Activated naive CD8-positive, alpha-beta T cell (primary cell): ENCODE measurements at regions not wholly inside any gene's neighbourhood (a gene's known extent, or its start where the extent isn't known, plus 50 kb on each side); places are given as distances from the start of the nearest gene placed in this dataset.
"Not testable (repeated sequence)": the region's sequence is repeated elsewhere in the genome, so short reads cannot be mapped to it uniquely, and the experiment has no call there.

Experiments used
- H3K27ac Mint-ChIP-seq: one replicate; pipeline ENCODE4 v1.8.0; 2021; ENCODE audit warnings: mixed read lengths
- H3K27me3 Mint-ChIP-seq: one replicate; pipeline ENCODE4 v1.8.0; 2021; ENCODE audit warnings: mixed read lengths
- H3K36me3 Mint-ChIP-seq: one replicate; pipeline ENCODE4 v1.8.0; 2021; ENCODE audit warnings: mixed read lengths
- H3K4me1 Mint-ChIP-seq: one replicate; pipeline ENCODE4 v1.8.0; 2021; ENCODE audit warnings: low read depth, mixed read lengths
- H3K4me3 Mint-ChIP-seq: one replicate; pipeline ENCODE4 v1.8.0; 2021; ENCODE audit warnings: mild to moderate bottlenecking, mixed read lengths
- H3K9me3 Mint-ChIP-seq: one replicate; pipeline ENCODE4 v1.8.0; 2021; ENCODE audit warnings: low read depth, mixed read lengths

DNA sequence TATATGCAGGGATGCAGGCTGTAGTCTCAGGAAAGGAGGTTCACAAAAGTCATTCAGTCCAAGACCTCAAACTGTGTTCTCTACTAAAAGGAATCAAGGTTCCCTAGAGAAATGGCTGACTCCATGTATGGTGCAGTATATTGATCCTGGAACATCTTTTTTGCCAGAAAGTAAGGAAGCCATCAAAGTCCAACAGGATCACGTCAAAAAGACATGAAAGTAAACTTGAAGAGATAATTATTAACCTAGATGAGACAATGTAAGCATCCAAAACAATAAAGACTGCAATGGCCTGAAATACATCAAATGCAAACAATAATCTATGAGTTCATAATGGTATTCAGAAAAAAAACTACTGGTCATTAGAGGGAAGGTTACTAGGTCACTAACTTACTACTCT is 115.6 kb upstream of the FABP2 start:
- H3K4me3 Mint-ChIP-seq, H3K36me3 Mint-ChIP-seq, H3K27me3 Mint-ChIP-seq, H3K4me1 Mint-ChIP-seq, H3K27ac Mint-ChIP-seq, H3K9me3 Mint-ChIP-seq: not testable (repeated sequence)

DNA sequence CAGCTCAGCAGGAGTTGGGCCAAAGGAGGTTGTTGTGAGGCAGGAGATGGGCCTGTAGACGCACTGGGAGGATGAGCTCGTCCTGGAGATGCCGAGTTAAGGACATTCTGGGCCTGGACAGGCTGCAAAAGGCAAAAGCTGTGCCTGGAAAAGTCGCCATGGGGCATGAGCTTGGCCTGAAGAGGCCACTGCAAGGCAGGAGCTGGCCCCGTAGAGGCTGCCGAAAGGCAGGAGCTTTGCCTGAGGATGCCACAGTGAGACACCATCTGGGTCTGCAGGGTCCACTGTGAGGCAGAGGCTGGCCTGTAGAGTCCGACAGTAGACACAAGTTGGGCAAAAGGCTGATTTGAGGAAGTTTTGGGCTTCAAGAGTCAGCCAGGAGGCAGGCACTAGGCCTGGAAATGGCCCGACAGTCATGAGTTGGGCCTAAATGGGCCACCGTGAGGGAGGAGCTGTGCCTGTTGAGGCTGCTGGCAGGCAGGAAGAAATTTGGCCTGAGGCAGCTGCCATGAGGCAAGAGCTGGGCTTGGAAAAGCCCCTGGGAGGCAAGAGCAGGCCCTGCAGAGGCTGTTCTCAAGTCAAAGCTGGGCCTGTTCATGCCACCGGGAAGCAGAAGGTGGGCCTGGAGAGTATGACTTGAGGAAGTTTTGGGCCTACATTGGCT is 86.8 kb upstream of the FABP2 start:
- not testable (repeated sequence) for H3K9me3 Mint-ChIP-seq, H3K4me1 Mint-ChIP-seq, H3K27ac Mint-ChIP-seq, H3K36me3 Mint-ChIP-seq, H3K27me3 Mint-ChIP-seq, H3K4me3 Mint-ChIP-seq

DNA sequence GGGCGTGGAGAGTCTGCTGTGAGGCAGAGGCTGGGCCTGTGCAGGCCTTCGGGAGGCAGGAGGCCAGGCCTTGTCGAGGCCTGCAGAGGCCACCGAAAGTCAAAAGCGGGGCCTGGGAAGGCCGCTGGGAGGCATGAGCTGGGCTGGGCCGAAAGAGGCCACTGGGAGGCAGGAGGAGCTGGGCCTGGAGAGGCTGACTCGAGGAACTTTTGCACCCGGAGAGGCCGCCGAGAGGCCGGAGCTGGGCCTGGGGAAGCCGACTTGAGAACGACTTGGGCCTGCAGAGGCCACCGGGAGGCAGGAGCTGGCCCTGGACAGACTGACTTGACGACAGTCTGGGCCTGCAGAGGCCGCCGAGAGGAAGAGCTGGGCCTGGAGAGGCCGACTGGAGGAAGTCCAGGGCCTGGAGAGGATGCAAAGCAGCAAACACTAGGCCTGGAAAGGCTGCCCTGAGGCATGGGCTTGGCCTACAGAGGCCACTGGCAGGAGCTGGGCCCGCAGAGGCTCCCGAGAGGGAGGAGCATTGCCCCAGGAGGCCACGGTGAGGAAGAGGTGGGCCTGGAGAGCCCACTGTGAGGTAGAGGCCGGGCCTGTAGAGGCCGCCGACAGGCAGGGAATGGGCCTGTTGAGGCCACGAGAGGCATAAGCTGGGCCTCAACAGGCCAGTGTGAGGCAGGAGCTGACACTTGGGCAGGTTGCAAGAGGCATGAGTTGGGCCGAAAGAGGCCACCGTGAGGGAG is 85.0 kb upstream of the FABP2 start:
- H3K4me1 Mint-ChIP-seq, H3K9me3 Mint-ChIP-seq, H3K27ac Mint-ChIP-seq, H3K36me3 Mint-ChIP-seq, H3K4me3 Mint-ChIP-seq, H3K27me3 Mint-ChIP-seq: not testable (repeated sequence)

DNA sequence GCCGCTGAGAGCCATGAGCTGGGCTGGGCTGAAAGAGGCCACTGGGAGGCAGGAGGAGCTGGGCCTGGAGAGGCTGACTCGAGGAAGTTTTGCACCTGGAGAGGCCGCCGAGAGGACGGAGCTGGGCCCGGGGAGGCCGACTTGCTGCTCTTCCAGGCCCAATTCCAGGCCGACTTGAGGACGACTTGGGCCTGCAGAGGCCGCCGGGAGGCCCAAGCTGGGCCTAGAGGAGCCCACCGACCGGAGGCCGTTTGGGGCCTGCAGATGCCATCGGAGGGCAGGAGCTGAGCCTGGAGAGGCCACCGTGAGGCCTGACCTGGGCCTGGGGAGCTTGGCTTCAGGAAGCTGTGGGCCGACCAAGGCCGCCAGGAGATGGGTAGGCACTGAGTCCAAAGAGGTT is 84.1 kb upstream of the FABP2 start:
- H3K27me3 Mint-ChIP-seq, H3K9me3 Mint-ChIP-seq, H3K4me1 Mint-ChIP-seq, H3K36me3 Mint-ChIP-seq, H3K4me3 Mint-ChIP-seq, H3K27ac Mint-ChIP-seq: not testable (repeated sequence)

DNA sequence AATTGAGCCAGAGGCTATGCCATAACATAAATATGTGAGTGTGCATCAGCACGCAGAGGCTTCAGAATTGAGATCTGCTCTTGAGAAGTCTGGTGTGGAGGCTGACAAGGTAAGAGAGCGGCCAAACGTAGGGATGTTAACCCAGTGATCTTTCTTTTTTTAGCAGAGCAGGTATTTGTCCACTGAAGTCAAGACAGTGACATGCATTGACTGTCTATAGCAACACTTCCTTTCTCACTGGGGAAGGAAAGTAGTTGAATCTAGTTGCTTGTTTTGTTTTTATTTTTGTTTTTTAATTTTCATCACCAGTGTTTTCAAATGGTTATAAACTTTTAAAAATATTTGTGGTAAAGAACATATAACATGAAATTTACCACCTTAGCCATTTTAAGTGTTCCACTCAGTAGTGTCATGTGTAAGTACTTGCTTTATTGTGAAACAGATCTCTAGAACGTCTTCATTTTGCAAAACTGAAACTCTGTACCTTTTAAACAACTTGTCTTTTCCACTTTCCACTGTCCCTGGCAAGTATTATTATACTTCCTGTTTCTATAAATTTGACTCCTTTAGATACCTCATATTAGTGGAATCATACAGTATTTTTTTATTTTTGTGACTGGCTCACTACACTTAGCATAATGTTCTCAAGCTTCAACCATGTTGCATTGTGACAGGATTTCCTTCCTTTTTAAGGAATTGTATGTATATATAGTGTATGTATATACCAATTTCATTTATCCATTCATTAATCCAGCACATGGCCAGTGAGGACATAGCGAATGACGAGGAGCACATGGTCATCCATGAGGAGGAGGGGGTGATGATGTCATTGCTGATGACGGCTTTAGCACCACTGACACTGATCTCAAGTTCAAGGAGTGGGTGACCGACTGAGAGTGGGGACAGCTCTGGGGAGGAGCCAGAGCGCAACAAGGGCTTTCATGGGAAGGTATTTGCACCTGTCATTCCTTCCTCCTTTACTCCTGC is 80.7 kb upstream of the FABP2 start:
- H3K4me3 Mint-ChIP-seq, H3K27ac Mint-ChIP-seq, H3K9me3 Mint-ChIP-seq, H3K4me1 Mint-ChIP-seq, H3K27me3 Mint-ChIP-seq, H3K36me3 Mint-ChIP-seq: not testable (repeated sequence)

DNA sequence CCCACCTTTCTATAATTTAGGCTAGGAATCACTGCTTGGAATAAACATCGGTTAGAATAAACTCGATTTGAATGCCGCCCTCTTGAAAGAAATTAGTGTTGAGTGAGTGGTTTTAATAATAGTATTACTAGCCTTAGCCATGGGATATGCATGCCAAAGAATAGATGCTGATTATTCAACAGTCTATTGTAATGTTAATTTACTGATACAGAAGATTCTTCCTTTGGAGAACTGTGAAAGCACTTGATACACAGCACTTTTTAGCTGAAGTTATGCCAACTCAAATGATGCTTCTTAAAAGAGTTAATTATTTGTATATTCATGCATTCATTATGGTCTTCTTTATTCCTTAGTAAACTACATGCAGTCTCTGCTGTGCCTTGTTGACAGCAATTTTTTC is 73.8 kb upstream of the FABP2 start:
- H3K4me3 Mint-ChIP-seq, H3K36me3 Mint-ChIP-seq, H3K27me3 Mint-ChIP-seq, H3K27ac Mint-ChIP-seq, H3K9me3 Mint-ChIP-seq, H3K4me1 Mint-ChIP-seq: not testable (repeated sequence)

DNA sequence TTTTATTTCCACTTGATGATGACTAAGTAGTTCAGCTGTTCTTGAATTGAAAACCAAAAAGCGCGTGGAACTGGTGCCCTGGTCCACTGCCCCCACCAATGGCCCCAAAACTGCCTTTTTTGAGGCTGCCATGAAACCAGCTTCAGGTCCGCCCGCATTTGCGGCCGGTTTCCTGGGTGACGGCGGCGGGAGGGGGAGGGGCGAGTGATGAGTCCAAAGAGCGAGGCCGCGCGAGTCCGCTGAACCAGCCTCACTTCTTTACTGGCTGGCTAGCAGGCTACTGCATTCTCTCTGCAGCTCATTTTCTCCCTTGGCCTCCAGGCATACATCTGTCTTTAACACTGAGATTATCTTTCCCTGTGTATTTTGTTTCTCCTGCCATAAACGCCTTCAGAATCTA is 72.9 kb upstream of the FABP2 start:
- Mint-ChIP-seq H3K27me3 (no peaks in the 10 kb centered on the region), H3K4me3 (no peak overlapping the region), H3K4me1 (no peaks in the 10 kb centered on the region), H3K27ac (no peak overlapping the region), H3K36me3 (peaks cover 2% of the 10 kb centered on the region), H3K9me3 (no peaks in the 10 kb centered on the region)

DNA sequence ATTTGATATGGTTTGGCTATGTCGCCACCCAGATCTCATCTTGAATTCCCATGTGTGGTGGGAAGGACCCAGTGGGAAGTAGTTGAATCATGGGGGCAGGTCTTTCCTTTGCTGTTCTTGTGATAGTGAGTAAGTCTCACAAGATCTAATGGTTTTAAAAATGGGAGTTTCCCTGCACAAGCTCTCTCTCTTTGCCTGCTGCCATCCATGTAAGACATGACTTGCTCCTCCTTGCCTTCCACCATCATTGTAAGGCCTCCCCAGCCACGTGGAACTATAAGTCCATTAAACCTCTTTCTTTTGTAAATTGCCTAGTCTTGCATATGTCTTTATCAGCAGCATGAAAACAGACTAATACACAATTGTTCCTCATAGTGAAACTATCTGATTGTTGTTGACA is 66.9 kb upstream of the FABP2 start:
- not testable (repeated sequence) for H3K27ac Mint-ChIP-seq, H3K9me3 Mint-ChIP-seq, H3K27me3 Mint-ChIP-seq, H3K4me1 Mint-ChIP-seq, H3K4me3 Mint-ChIP-seq, H3K36me3 Mint-ChIP-seq

DNA sequence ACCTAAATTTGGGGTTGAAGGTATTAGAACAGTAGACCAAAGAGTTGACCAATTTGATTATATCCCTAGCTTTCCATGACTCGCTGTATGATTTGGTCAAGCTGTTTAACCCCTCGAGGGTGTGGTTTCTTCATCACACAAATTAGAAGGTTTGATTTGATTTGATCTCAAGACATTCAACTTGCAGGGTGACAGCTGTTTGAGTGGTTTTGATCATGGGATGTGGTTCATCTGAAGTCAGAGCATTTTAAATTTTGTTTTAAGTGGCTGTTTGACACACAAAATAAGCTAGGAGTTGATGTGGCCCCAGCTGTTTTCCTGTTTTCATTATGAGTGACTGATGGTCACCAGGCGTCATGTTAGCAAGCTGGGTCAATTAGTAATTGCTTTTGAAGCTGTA is 52.7 kb upstream of the FABP2 start:
- not testable (repeated sequence) for H3K27me3 Mint-ChIP-seq, H3K36me3 Mint-ChIP-seq, H3K27ac Mint-ChIP-seq, H3K9me3 Mint-ChIP-seq
- H3K4me1 Mint-ChIP-seq = peaks cover 59% of the 10 kb centered on the region
- peak overlapping the region; percentile 31 for H3K4me3 Mint-ChIP-seq

DNA sequence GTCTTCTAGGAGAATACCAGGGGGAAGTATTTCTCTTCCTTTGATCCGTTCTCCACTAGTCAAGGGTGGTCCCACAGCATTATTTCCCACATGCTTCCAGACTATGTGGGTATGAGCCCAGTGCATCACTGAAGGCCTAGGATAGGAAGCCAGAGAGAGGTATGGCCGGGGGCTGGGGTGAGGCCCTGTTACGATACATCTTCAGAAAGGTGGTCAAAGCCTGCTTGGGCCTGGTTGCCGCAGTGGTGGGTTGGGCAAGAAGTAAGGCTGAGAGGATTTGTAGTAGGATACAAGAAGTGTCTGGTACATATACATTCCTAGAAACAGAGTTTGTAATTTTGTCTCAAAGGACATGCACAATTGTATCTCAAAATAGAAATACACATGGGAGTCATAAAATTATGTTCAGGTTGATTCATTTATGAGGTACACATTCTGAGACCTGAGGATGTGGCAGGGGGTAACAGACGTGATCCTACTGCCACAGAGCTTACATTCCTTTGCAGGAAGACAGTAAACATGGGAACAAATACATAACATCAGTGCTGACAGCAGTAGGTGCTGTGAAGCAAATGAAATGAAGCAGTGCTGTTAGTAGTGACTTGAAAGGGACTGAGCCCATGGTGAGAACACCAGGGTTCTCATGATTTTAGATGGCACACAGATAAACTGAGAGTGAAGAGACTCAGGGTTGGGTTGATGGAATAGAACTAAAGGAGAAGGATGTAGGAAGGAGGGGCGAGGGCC is 50.6 kb upstream of the FABP2 start:
- Mint-ChIP-seq H3K27ac (peak overlapping the region; percentile 46), H3K4me1 (peaks cover 62% of the 10 kb centered on the region)
- not testable (repeated sequence) for H3K4me3 Mint-ChIP-seq, H3K27me3 Mint-ChIP-seq, H3K9me3 Mint-ChIP-seq, H3K36me3 Mint-ChIP-seq
